SK-N-SH treated with all-trans-retinoic acid at 6 μM for 48 hours (cell line): ENCODE measurements at regions not wholly inside any gene's neighbourhood (a gene's known extent, or its start where the extent isn't known, plus 50 kb on each side); places are given as distances from the start of the nearest gene placed in this dataset.

ENCODE experiments used
- ARNTL ChIP-seq: fragments of 450-650 bp; formaldehyde crosslinking; IDR thresholded peaks from 2 replicates; pipeline ENCODE4 v1.5.0; 2020; ENCODE audit warnings: low read depth, mild to moderate bottlenecking, moderate library complexity, borderline replicate concordance
- OSR1 ChIP-seq: fragments of 250-450 bp; sonication (Bioruptor Pico); IDR thresholded peaks from 2 replicates; pipeline ENCODE4 v1.8.0; 2022; ENCODE audit warnings: moderate library complexity, mild to moderate bottlenecking, inconsistent platforms
- PATZ1 ChIP-seq: fragments of 250-450 bp; sonication (Bioruptor Pico); IDR thresholded peaks from 2 replicates; pipeline ENCODE4 v1.8.0; 2020; ENCODE audit warnings: mild to moderate bottlenecking, moderate library complexity, borderline replicate concordance
- RARB ChIP-seq: fragments of 250-450 bp; sonication (Bioruptor Pico); IDR thresholded peaks from 2 replicates; pipeline ENCODE4 v1.8.0; 2021; ENCODE audit warnings: mild to moderate bottlenecking, moderate library complexity
- SNAI2 ChIP-seq: fragments of 250-450 bp; sonication (Bioruptor Pico); IDR thresholded peaks from 2 replicates; pipeline ENCODE4 v1.5.0; 2020; ENCODE audit warnings: mild to moderate bottlenecking, moderate library complexity
- TOX ChIP-seq: fragments of 250-450 bp; sonication (Bioruptor Pico); IDR thresholded peaks from 2 replicates; pipeline ENCODE4 v1.8.0; 2021; ENCODE audit warnings: mild to moderate bottlenecking, moderate library complexity, borderline replicate concordance
- ZC3H10 ChIP-seq: fragments of 250-450 bp; sonication (Bioruptor Pico); IDR thresholded peaks from 2 replicates; pipeline ENCODE4 v1.5.1; 2021; ENCODE audit warnings: mild to moderate bottlenecking, moderate library complexity
- ZFP3 ChIP-seq: fragments of 250-450 bp; sonication (Bioruptor Pico); IDR thresholded peaks from 2 replicates; pipeline ENCODE4 v1.5.0; 2020; ENCODE audit warnings: mild to moderate bottlenecking, moderate library complexity

GRCh38 chr6:140201787-140202458 is 827.5 kb upstream of the CITED2 start:
- TF ChIP-seq SNAI2 (CRISPR knock-in tag), result no peak
- no peak for TF ChIP-seq PATZ1 (CRISPR knock-in tag)
- no peak for TF ChIP-seq ARNTL
- no peak for TF ChIP-seq ZFP3 (CRISPR knock-in tag)
- TF ChIP-seq TOX (CRISPR knock-in tag), result no peak
- TF ChIP-seq ZC3H10 (CRISPR knock-in tag), result no peak
- TF ChIP-seq OSR1 (CRISPR knock-in tag), result no peak
- no peak for TF ChIP-seq RARB (CRISPR knock-in tag)
